DOHH2 (cell line): ENCODE measurements at regions not wholly inside any gene's neighbourhood (a gene's known extent, or its start where the extent isn't known, plus 50 kb on each side); places are given as distances from the start of the nearest gene placed in this dataset.

Experiments used
- CTCF ChIP-seq: fragments of 200-600 bp; sonication (generic); IDR thresholded peaks from one replicate; pipeline ENCODE4 v1.5.1; 2014; ENCODE audit warnings: antibody characterized with exemption, mild to moderate bottlenecking, low read depth, low read length; ENCODE audit not compliant: poor library complexity, severe bottlenecking
- EZH2phosphoT487 ChIP-seq: fragments of 200-600 bp; sonication (generic); IDR thresholded peaks from 2 replicates; pipeline ENCODE4 v1.6.1; 2017; ENCODE audit warnings: borderline replicate concordance, mild to moderate bottlenecking, antibody characterized with exemption, low read length, moderate library complexity, mixed read lengths

DNA sequence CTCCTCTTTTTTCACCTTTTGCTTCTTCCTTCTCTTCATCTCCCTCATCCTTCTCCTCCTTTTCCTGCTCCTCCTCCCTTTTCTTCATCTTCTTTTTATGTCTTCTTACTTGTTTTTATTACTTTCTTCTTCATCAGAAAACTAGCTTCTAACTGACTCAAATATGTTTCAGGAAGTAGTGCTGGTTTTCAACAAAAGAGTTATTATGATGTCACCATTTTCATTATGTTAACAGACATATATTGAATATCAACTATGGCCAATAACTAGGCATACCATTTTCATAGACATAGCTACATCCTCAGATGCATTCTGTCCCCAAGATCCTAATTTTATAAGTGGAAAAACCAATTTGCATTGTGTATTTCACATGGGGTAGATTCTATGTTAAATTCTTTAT lies 252.9 kb upstream of the PAPPA start:
- TF ChIP-seq CTCF (no peak), EZH2phosphoT487 (no peak)
